HEK293T (cell line): ENCODE measurements at regions not wholly inside any gene's neighbourhood (a gene's known extent, or its start where the extent isn't known, plus 50 kb on each side); places are given as distances from the start of the nearest gene placed in this dataset.

Source experiments
- ARNT ChIP-seq: fragments of 450-650 bp; IDR thresholded peaks from 2 replicates; pipeline ENCODE4 v1.6.1; 2017; ENCODE audit warnings: mild to moderate bottlenecking
- BHLHE40 ChIP-seq: fragments of 450-650 bp; IDR thresholded peaks from 2 replicates; pipeline ENCODE4 v1.6.1; 2016; ENCODE audit warnings: mild to moderate bottlenecking, moderate library complexity, borderline replicate concordance
- ELF4 ChIP-seq: fragments of 450-650 bp; IDR thresholded peaks from 2 replicates; pipeline ENCODE4 v1.6.1; 2017; ENCODE audit warnings: antibody characterized with exemption
- FOXK2 ChIP-seq: fragments of 450-650 bp; IDR thresholded peaks from 2 replicates; pipeline ENCODE4 v1.6.1; 2016; ENCODE audit warnings: mild to moderate bottlenecking
- FOXM1 ChIP-seq: fragments of 450-650 bp; IDR thresholded peaks from 2 replicates; pipeline ENCODE4 v1.6.1; 2017; ENCODE audit warnings: mild to moderate bottlenecking, borderline replicate concordance
- PKNOX1 ChIP-seq: fragments of 450-650 bp; IDR thresholded peaks from 2 replicates; pipeline ENCODE4 v1.6.1; 2016
- SP1 ChIP-seq: fragments of 450-650 bp; IDR thresholded peaks from 2 replicates; pipeline ENCODE4 v1.6.1; 2017
- SUZ12 ChIP-seq: fragments of 450-650 bp; IDR thresholded peaks from 2 replicates; pipeline ENCODE4 v1.6.1; 2016; ENCODE audit warnings: mild to moderate bottlenecking

GRCh38 chr5:155665361-155665760 is 651.8 kb downstream of the KIF4B start:
- TF ChIP-seq SP1: no peak
- no peak for TF ChIP-seq ELF4
- TF ChIP-seq FOXM1: no peak
- no peak for TF ChIP-seq BHLHE40
- TF ChIP-seq ARNT: no peak
- TF ChIP-seq FOXK2: no peak
- no peak for TF ChIP-seq SUZ12
- no peak for TF ChIP-seq PKNOX1
